Esophagus squamous epithelium (tissue), 5 donors: ENCODE measurements at regions not wholly inside any gene's neighbourhood (a gene's known extent, or its start where the extent isn't known, plus 50 kb on each side); places are given as distances from the start of the nearest gene placed in this dataset.

Source experiments
- DNase-seq: peaks from one replicate; lab custom pipeline; 2025; lab: John Stamatoyannopoulos, UW
- H3K27ac ChIP-seq, 4 donors: fragments of 200-600 bp; sonication (generic); one replicate each; pipeline ENCODE4 v1.5.1; 2016 to 2019; ENCODE audit warnings: mild to moderate bottlenecking in 1 of 4
- H3K27me3 ChIP-seq, 4 donors: fragments of 200-600 bp; sonication (generic); 1 replicate in 3 of 4; 2 replicates in 1 of 4; pipeline versions ENCODE4 v1.5.1 to v1.6.0; 2017 to 2021; ENCODE audit warnings: antibody characterized with exemption in 1 of 4
- H3K36me3 ChIP-seq, 3 donors: fragments of 200-600 bp; sonication (generic); one replicate each; pipeline ENCODE4 v1.5.1; 2016 to 2019
- H3K4me1 ChIP-seq, 3 donors: fragments of 200-600 bp; sonication (generic); one replicate each; pipeline ENCODE4 v1.5.1; 2017 to 2019
- H3K4me3 ChIP-seq, 4 donors: fragments of 200-600 bp; sonication (generic); 1 replicate in 3 of 4; 2 replicates in 1 of 4; pipeline ENCODE4 v1.5.1; 2016 to 2019; ENCODE audit warnings: mild to moderate bottlenecking in 2 of 4, moderate library complexity in 1 of 4
- H3K9me3 ChIP-seq, 3 donors: fragments of 200-600 bp; sonication (generic); one replicate each; pipeline ENCODE4 v1.5.1; 2016 to 2019
- POLR2A ChIP-seq, 4 donors: fragments of 450-650 bp; IDR thresholded peaks; one replicate each; pipeline ENCODE4 v1.6.1; 2017; ENCODE audit warnings: antibody characterized with exemption in 4 of 4, mild to moderate bottlenecking in 4 of 4, moderate library complexity in 3 of 4
- WGBS, 2 donors: methylation state at CpG; one replicate each; pipeline ENCODE4 v1.1.5; 2018; 5-methylcytosine and 5-hydroxymethylcytosine counted together
- intact Hi-C: fragments of 100-400 bp; cut with DNase I; formaldehyde crosslinking; loops from one replicate; pipeline ENCODE4 v1.15.0; 2022
- TF ChIP-seq, protein P1 (sequence below), 6 experiments: fragments of 450-650 bp in 4 of 6; fragments of 200-600 bp in 2 of 6; sonication (generic) in 2 of 6; IDR thresholded peaks; one replicate each; pipeline ENCODE4 v1.5.1; 2016 to 2019; ENCODE audit warnings: antibody characterized with exemption in 6 of 6, mild to moderate bottlenecking in 4 of 6, moderate library complexity in 4 of 6
- donor health status: DM: yes; HTN: yes; CAD: no.

DNA sequence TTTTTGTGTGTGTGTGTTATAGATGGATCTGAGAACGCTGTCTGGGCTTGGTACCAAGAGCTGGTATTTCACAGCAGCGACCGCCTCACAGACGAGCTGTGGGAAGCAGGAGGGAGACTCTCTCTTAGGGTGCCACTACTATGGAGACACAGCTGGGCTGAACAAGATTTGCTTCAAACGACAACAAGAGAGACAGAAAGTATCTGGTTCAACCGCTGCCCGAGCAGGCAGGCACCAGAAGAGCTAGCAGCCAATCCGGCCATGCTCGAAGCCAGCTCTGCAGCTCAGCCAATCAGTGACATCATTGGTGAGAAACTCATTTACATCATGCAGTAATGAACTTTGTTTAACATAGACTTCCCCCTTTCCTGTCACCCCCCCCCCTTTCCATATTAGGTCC, 341.3 kb downstream of the USP25 start:
- DNase-seq, result no peak
- Histone ChIP-seq H3K27me3 (no peaks in the 10 kb centered on the region), H3K4me1 (peaks cover 0 to 6% (median 0%) of the 10 kb centered on the region in 3 donors), H3K9me3 (no peaks in the 10 kb centered on the region), H3K27ac (peak overlapping the region in 3 of 4 donors; percentile 16 to 66 (median 43)), H3K36me3 (no peaks in the 10 kb centered on the region), H3K4me3 (peak overlapping the region in 3 of 4 donors; percentile 30 to 60 (median 37))
- WGBS, 2 donors, result 27 to 35% methylated on average over 5 to 9 of the region's 9 CpGs
- intact Hi-C loops, result no loop called here
- TF ChIP-seq, protein P1, sequence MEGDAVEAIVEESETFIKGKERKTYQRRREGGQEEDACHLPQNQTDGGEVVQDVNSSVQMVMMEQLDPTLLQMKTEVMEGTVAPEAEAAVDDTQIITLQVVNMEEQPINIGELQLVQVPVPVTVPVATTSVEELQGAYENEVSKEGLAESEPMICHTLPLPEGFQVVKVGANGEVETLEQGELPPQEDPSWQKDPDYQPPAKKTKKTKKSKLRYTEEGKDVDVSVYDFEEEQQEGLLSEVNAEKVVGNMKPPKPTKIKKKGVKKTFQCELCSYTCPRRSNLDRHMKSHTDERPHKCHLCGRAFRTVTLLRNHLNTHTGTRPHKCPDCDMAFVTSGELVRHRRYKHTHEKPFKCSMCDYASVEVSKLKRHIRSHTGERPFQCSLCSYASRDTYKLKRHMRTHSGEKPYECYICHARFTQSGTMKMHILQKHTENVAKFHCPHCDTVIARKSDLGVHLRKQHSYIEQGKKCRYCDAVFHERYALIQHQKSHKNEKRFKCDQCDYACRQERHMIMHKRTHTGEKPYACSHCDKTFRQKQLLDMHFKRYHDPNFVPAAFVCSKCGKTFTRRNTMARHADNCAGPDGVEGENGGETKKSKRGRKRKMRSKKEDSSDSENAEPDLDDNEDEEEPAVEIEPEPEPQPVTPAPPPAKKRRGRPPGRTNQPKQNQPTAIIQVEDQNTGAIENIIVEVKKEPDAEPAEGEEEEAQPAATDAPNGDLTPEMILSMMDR (IDR thresholded peaks at IDR 0.05), result no peak
- TF ChIP-seq POLR2A (IDR thresholded peaks at IDR 0.05), result no peak

- DNase-seq, result no peak
Measured at GRCh38 chr21:16071761-16072160, 342.0 kb downstream of the USP25 start.

DNA sequence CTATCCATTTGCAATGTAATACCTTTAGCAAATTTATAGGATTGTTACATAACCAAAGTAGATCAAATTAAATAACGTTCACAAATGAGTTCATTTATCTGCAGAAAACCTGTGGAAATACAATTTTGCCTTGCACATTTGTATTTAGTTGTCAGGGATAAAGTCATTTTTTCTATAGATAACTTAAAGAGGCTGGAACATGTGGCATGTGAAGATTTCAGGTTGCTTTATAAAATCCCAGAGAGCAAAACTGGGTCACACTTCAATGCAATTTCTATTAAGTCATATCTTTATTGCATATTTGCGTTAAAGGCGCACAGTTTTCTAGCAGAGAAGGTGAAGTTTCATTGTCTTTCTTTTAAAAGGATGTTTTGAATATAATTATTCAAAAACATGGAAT, 342.4 kb downstream of the USP25 start:
- Histone ChIP-seq H3K4me1 (peaks cover 0 to 6% (median 0%) of the 10 kb centered on the region in 3 donors), H3K27ac (no peak overlapping the region), H3K4me3 (no peak overlapping the region), H3K27me3 (no peaks in the 10 kb centered on the region), H3K36me3 (no peaks in the 10 kb centered on the region), H3K9me3 (no peaks in the 10 kb centered on the region)
- no peak for DNase-seq
- intact Hi-C loops, result no loop called here
- TF ChIP-seq, protein P1 (IDR thresholded peaks at IDR 0.05), result no peak
- 81 to 92% methylated on average over 3 of the region's 3 CpGs for WGBS, 2 donors

More at GRCh38 chr21:16071761-16072160, 342.0 kb downstream of the USP25 start:
- Histone ChIP-seq H3K4me3 (peak overlapping the region in 1 of 4 donors; percentile 37), H3K36me3 (no peaks in the 10 kb centered on the region), H3K27ac (no peak overlapping the region), H3K27me3 (no peaks in the 10 kb centered on the region), H3K9me3 (no peaks in the 10 kb centered on the region), H3K4me1 (peaks cover 0 to 6% (median 0%) of the 10 kb centered on the region in 3 donors)
- TF ChIP-seq, protein P1 (IDR thresholded peaks at IDR 0.05), result no peak
- TF ChIP-seq POLR2A (IDR thresholded peaks at IDR 0.05), result no peak
- intact Hi-C loops, result no loop called here
- 47 to 67% methylated on average over 2 of the region's 2 CpGs for WGBS, 2 donors

DNA sequence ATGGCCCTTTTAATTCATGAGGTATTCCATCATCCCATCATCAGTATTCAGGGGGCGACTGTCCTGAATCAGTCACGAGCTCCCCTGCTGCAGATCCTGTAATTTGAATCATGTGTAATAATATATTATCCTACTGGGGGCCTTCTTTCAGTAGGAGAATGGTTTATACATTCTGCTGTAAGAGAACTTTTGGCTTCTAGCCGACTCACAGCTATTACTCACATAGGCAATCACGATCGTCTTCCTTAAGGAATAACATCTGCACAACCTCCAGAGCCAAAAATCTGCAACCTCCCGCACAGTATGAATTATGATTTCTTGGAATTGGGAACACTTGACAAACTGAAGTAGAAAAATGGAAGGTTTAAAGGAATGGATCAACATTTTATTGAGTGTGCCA, 343.0 kb downstream of the USP25 start:
- H3K4me3 ChIP-seq, result peak overlapping the region in 1 of 4 donors; percentile 25
- H3K27ac ChIP-seq, result peak overlapping the region in 1 of 4 donors; percentile 57
- TF ChIP-seq, protein P1 (IDR thresholded peaks at IDR 0.05), result no peak
- no peak for TF ChIP-seq POLR2A (IDR thresholded peaks at IDR 0.05)
- WGBS, 2 donors, result 39 to 44% methylated on average over 6 of the region's 6 CpGs
- no peaks in the 10 kb centered on the region for H3K27me3 ChIP-seq
- no peak for DNase-seq
- intact Hi-C loops, result no loop called here
- H3K9me3 ChIP-seq, result no peaks in the 10 kb centered on the region
- H3K4me1 ChIP-seq, result peaks cover 0 to 6% (median 0%) of the 10 kb centered on the region in 3 donors
- H3K36me3 ChIP-seq, result no peaks in the 10 kb centered on the region

GRCh38 chr21:16073586-16073985, 343.8 kb downstream of the USP25 start:
- Histone ChIP-seq H3K36me3 (no peaks in the 10 kb centered on the region), H3K27ac (peak overlapping the region in 1 of 4 donors; percentile 57), H3K27me3 (no peaks in the 10 kb centered on the region), H3K4me3 (no peak overlapping the region), H3K4me1 (peaks cover 0 to 6% (median 0%) of the 10 kb centered on the region in 3 donors), H3K9me3 (no peaks in the 10 kb centered on the region)
- intact Hi-C loops, result no loop called here
- WGBS, 2 donors, result 57 to 74% methylated on average over 2 of the region's 2 CpGs
- TF ChIP-seq, protein P1 (IDR thresholded peaks at IDR 0.05), result no peak
- TF ChIP-seq POLR2A (IDR thresholded peaks at IDR 0.05), result no peak
- no peak for DNase-seq
